Parathyroid adenoma (tissue), 2 donors: ENCODE measurements at regions not wholly inside any gene's neighbourhood (a gene's known extent, or its start where the extent isn't known, plus 50 kb on each side); places are given as distances from the start of the nearest gene placed in this dataset.

Source experiments
- H2AFZ ChIP-seq: fragments of 300-600 bp; sonication (generic); one replicate; pipeline ENCODE4 v1.7.0; 2017; ENCODE audit warnings: antibody characterized with exemption, mild to moderate bottlenecking
- H3K27ac ChIP-seq: fragments of 300-600 bp; sonication (generic); one replicate; pipeline ENCODE4 v1.7.0; 2017
- H3K27me3 ChIP-seq: fragments of 300-600 bp; sonication (generic); one replicate; pipeline ENCODE4 v1.7.0; 2017; ENCODE audit warnings: low read length; ENCODE audit not compliant: control insufficient read depth, insufficient read depth
- H3K36me3 ChIP-seq: fragments of 300-600 bp; sonication (generic); one replicate; pipeline ENCODE4 v1.7.0; 2017; ENCODE audit warnings: low read length; ENCODE audit not compliant: control insufficient read depth, insufficient read depth
- H3K4me1 ChIP-seq: fragments of 300-600 bp; sonication (generic); one replicate; pipeline ENCODE4 v1.7.0; 2017; ENCODE audit warnings: control low read depth
- H3K4me2 ChIP-seq: fragments of 300-600 bp; sonication (generic); one replicate; pipeline ENCODE4 v1.7.0; 2017; ENCODE audit warnings: low read length
- H3K4me3 ChIP-seq: fragments of 300-600 bp; sonication (generic); one replicate; pipeline ENCODE4 v1.7.0; 2017; ENCODE audit warnings: low read depth, low read length
- H3K79me2 ChIP-seq: fragments of 300-600 bp; sonication (generic); one replicate; pipeline ENCODE4 v1.7.0; 2017; ENCODE audit warnings: control low read depth
- H3K9ac ChIP-seq: fragments of 300-600 bp; sonication (generic); one replicate; pipeline ENCODE4 v1.7.0; 2017; ENCODE audit warnings: mild to moderate bottlenecking
- H3K9me3 ChIP-seq: fragments of 300-600 bp; sonication (generic); one replicate; pipeline ENCODE4 v1.7.0; 2017; ENCODE audit warnings: low read length; ENCODE audit not compliant: control insufficient read depth
- TF ChIP-seq, protein P1 (sequence below): fragments of 300-600 bp; sonication (generic); IDR thresholded peaks from one replicate; pipeline ENCODE4 v1.7.0; 2017; ENCODE audit warnings: antibody characterized with exemption, mild to moderate bottlenecking
- donor health status: primary hyperparathyroidism.

GRCh38 chr20:6886065-6886729, 118.7 kb downstream of the BMP2 start:
- Histone ChIP-seq H3K4me3 (no peak overlapping the region), H3K27me3 (no peaks in the 10 kb centered on the region), H3K9ac (no peak overlapping the region), H3K9me3 (no peaks in the 10 kb centered on the region), H3K36me3 (no peaks in the 10 kb centered on the region), H3K27ac (no peak overlapping the region), H3K4me2 (no peak overlapping the region), H3K79me2 (no peaks in the 10 kb centered on the region), H2AFZ (no peak overlapping the region), H3K4me1 (no peaks in the 10 kb centered on the region)
- TF ChIP-seq, protein P1, sequence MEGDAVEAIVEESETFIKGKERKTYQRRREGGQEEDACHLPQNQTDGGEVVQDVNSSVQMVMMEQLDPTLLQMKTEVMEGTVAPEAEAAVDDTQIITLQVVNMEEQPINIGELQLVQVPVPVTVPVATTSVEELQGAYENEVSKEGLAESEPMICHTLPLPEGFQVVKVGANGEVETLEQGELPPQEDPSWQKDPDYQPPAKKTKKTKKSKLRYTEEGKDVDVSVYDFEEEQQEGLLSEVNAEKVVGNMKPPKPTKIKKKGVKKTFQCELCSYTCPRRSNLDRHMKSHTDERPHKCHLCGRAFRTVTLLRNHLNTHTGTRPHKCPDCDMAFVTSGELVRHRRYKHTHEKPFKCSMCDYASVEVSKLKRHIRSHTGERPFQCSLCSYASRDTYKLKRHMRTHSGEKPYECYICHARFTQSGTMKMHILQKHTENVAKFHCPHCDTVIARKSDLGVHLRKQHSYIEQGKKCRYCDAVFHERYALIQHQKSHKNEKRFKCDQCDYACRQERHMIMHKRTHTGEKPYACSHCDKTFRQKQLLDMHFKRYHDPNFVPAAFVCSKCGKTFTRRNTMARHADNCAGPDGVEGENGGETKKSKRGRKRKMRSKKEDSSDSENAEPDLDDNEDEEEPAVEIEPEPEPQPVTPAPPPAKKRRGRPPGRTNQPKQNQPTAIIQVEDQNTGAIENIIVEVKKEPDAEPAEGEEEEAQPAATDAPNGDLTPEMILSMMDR, result no peak

DNA sequence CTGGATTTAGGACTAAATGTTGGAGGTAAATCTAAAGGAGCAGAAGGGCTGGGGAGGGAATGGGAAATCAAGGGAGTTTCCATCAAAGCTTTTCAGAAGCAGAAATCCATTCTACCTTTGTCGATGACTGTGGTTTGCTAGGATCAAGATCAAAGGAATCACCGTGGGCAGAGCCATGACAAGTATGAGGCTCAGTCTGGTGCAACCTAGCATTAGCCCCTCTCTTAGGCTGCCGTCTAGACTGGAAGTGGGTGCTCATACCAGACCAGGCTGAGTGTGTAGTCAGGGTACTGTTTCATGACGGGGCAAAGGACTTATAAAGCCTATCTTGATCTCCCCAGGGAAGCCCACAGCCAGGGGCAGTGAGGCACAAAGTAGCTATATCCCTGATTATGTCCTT, 120.5 kb downstream of the BMP2 start:
- Histone ChIP-seq H3K9ac (no peak overlapping the region), H3K36me3 (no peaks in the 10 kb centered on the region), H2AFZ (no peak overlapping the region), H3K4me2 (no peak overlapping the region), H3K4me3 (no peak overlapping the region), H3K27me3 (no peaks in the 10 kb centered on the region), H3K4me1 (no peaks in the 10 kb centered on the region), H3K79me2 (no peaks in the 10 kb centered on the region), H3K9me3 (no peaks in the 10 kb centered on the region), H3K27ac (no peak overlapping the region)
- TF ChIP-seq, protein P1, result no peak

DNA sequence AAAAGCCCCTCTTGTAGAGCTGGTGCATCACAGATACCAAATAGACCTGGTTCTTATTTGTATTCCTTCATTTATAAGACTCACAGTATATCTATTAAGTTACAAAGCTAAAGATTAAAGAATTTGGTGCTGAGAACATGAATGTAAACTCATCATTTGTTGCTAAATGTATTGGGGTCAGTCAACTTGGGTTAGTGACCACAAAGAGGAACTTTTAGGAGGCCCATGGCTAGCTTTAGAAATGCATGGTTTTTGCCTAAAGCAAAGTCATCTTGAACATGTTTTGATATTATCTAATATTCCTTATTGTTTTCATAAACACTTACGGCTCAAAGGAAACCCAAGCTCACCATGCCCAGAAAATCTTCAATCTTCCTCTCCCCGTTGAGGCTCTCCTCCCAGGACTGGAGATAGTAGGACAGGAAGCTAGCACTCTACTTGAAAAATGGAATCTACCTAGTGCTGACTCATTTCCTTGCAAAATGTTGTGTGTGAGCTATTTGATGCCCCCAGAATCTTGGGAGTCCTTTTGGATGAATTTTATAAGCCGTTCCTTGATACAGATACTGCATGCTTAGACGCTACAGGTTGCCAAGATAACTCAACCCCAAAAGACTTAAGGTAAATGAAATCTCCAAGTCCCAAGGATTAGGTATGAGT, 121.4 kb downstream of the BMP2 start:
- no peak overlapping the region for H2AFZ ChIP-seq
- H3K36me3 ChIP-seq, result no peaks in the 10 kb centered on the region
- TF ChIP-seq, protein P1, result no peak
- no peak overlapping the region for H3K4me2 ChIP-seq
- no peaks in the 10 kb centered on the region for H3K27me3 ChIP-seq
- H3K4me1 ChIP-seq, result no peaks in the 10 kb centered on the region
- H3K9ac ChIP-seq, result no peak overlapping the region
- H3K27ac ChIP-seq, result no peak overlapping the region
- H3K9me3 ChIP-seq, result no peaks in the 10 kb centered on the region
- H3K79me2 ChIP-seq, result no peaks in the 10 kb centered on the region
- H3K4me3 ChIP-seq, result no peak overlapping the region

- Histone ChIP-seq H3K79me2 (no peaks in the 10 kb centered on the region), H3K27me3 (no peaks in the 10 kb centered on the region), H3K27ac (no peak overlapping the region), H2AFZ (no peak overlapping the region), H3K9me3 (no peaks in the 10 kb centered on the region), H3K4me2 (no peak overlapping the region), H3K9ac (no peak overlapping the region), H3K36me3 (no peaks in the 10 kb centered on the region), H3K4me3 (no peak overlapping the region), H3K4me1 (no peaks in the 10 kb centered on the region)
- TF ChIP-seq, protein P1, result no peak
These were observed 125.2 kb downstream of the BMP2 start for GRCh38 chr20:6892724-6893123.

GRCh38 chr20:6898928-6899327, 131.4 kb downstream of the BMP2 start:
- Histone ChIP-seq H3K4me2 (no peak overlapping the region), H3K9me3 (no peaks in the 10 kb centered on the region), H2AFZ (no peak overlapping the region), H3K27me3 (no peaks in the 10 kb centered on the region), H3K9ac (no peak overlapping the region), H3K36me3 (no peaks in the 10 kb centered on the region), H3K27ac (no peak overlapping the region), H3K4me3 (no peak overlapping the region), H3K4me1 (no peaks in the 10 kb centered on the region), H3K79me2 (no peaks in the 10 kb centered on the region)
- TF ChIP-seq, protein P1, result no peak
